ENCODE measurements at regions not wholly inside any gene's neighbourhood (a gene's known extent, or its start where the extent isn't known, plus 50 kb on each side); places are given as distances from the start of the nearest gene placed in this dataset.

DNA sequence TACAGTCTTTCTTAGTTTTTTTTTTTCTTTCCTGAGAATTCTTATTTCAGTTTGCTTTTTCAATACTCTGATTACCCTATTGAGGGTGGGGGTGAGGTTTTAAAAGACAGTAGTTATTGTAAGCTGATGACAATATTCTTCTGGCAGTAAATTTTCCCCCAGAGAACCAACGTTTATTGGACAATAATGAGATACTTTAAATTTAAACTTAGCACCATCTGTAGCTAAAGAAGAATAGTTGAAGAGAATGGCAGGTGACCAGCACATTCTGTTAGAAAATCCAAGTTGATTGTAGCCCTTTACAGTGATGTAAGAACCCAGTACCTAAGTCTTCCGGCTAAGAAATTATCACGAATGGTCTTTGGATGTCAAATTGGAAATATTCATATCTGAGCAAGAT lies 364.6 kb upstream of the LYPLAL1 start:
- DNase-seq (ENCODE audit: low read depth in 2 of 3, low spot score in 2 of 3), result no peak

DNA sequence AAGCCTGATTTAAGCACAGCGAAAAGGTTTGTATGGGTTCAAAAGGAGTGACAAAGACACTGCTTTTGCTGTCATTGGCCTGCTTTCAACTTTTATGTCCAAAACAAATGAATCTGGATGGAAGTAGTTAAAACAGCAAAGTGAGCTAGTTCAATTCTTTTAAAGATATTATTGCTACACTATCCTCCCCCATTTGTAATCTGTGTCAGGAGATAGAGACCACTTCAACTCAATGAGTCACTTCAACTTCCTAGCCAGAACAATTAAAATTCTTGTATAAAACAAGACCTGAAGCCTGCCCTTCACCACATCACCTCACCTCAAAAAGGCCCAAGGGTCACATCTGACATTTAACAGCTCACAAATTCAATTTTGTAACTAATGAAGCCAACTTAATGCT lies 364.1 kb upstream of the LYPLAL1 start:
- DNase-seq (ENCODE audit: low read depth in 2 of 3, low spot score in 2 of 3), result no peak

GRCh38 chr1:218810306-218810705 lies 363.4 kb upstream of the LYPLAL1 start:
- DNase-seq (ENCODE audit: low read depth in 2 of 3, low spot score in 2 of 3), result no peak

DNA sequence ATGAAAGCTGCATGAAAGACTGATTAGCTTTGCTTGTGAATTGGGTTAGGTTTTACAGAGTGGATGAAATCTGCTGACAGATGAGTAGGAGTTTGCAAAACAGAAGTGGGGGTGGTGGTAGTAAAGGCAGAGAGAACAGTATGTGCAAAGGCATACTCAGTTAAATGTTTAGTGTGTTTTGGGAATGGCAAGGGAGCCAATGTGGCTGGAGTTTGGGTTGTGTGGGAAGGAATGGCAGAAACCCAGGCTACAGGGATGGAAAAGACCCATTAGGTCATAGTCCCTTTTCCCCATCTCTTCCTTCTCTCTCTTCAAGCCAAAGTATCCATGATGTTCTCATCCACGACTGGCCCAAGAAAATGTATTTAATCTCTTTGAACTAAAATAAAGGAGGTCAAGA lies 362.2 kb upstream of the LYPLAL1 start:
- DNase-seq (ENCODE audit: low read depth in 2 of 3, low spot score in 2 of 3), result no peak

GRCh38 chr1:218812360-218812759 lies 361.3 kb upstream of the LYPLAL1 start:
- no peak for DNase-seq (ENCODE audit: low read depth in 2 of 3, low spot score in 2 of 3)

GRCh38 chr1:218813237-218813636 lies 360.4 kb upstream of the LYPLAL1 start:
- DNase-seq (ENCODE audit: low read depth in 2 of 3, low spot score in 2 of 3), result no peak

DNA sequence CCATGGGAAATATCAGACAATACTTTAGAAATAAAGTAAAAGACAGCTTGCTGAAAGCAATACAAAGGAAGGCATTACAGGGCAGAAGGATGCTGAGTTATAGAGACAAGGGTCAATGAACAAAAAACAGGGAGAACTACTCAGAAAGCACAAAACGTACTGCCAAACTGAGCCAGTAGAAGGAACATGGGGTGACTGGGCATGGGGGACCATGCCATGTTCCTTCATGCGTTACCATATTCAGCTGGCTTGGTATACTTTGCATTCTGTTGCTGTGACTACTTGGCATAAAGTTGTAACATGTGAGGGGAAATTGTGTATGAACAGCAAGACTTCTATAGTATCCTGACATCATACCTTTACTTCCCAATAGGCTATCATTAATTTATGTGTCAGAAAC lies 358.6 kb upstream of the LYPLAL1 start:
- DNase-seq (ENCODE audit: low read depth in 2 of 3, low spot score in 2 of 3), result no peak

DNA sequence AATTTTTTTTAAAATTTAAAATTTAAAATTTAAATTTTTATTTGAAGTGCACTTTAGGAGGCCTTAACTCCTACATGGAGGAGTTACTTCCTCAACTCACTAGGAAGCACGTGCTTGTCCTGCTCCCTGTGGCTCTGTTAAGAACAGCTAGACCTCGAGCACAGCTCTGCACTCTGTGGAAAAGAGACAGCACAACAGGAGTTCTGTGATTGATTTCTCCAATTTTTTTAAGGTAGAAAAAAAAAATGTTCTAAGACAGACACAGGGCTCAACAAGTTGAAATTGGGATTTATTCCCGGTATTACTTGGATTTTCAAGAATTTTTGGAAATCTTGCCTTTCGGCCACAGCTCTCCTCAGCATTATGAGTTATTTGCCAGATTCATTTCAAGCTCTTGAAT lies 356.6 kb upstream of the LYPLAL1 start:
- DNase-seq (ENCODE audit: low read depth in 2 of 3, low spot score in 2 of 3), result no peak

- no peak for DNase-seq (ENCODE audit: low read depth in 2 of 3, low spot score in 2 of 3)
Observed at GRCh38 chr1:218817691-218818465, 355.8 kb upstream of the LYPLAL1 start.

DNA sequence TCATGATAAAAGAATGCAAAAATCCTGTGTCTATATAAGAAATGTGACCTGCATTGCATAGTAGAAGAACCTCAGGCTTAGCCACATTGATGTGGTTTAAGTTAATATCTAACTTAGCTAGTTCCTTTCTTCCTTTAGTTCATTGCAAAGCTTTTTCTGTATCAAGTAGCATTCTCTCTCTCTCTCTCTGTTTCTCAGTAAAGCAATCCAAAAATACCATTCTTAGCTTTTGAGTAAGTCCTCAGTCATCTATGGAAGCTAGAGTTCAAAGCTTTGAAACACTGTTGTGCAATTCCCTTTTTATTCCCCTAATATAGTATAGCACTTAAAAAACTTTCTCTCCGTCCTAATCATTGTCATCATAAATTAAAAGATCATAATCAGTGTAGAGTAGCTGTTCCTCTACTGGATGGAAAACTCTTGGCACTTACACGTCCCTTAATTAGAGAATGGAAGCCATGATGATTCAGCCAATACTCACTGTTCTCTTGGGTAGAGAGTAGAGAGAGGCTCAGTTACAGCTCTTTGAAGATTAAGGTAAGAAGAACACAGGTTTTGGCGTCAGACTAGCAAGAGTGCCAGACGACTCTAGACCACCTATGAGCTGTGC lies 350.3 kb upstream of the LYPLAL1 start:
- DNase-seq (ENCODE audit: low read depth in 2 of 3, low spot score in 2 of 3), result no peak

GRCh38 chr1:218827486-218827885 lies 346.2 kb upstream of the LYPLAL1 start:
- no peak for DNase-seq (ENCODE audit: low read depth in 2 of 3, low spot score in 2 of 3)

GRCh38 chr1:218828125-218828650 lies 345.5 kb upstream of the LYPLAL1 start:
- DNase-seq (ENCODE audit: low read depth in 2 of 3, low spot score in 2 of 3), result no peak

- DNase-seq (ENCODE audit: low read depth in 2 of 3, low spot score in 2 of 3), result no peak
Observed at GRCh38 chr1:218829097-218829496, 344.6 kb upstream of the LYPLAL1 start.

DNA sequence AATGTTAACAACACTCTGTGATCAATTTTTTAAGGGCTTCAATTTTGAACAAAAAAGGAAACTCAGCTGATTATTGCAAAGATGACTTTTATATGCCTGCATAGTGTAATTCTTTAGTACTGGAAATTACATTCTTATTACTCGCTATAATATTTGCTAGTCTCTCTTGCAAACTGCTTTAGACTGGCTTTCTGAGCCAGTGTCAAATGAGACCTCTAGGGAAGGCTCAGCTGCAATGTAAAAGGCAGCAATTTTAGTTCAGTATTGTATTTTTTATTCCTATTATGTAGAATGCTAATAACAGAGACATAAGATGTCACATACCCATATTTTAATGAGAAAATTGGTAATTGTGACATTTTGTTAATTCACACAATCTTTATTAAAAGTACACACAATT lies 338.1 kb upstream of the LYPLAL1 start:
- no peak for DNase-seq (ENCODE audit: low read depth in 2 of 3, low spot score in 2 of 3)

- DNase-seq (ENCODE audit: low read depth in 2 of 3, low spot score in 2 of 3), result no peak
Observed at GRCh38 chr1:218836264-218836663, 337.4 kb upstream of the LYPLAL1 start.

DNA sequence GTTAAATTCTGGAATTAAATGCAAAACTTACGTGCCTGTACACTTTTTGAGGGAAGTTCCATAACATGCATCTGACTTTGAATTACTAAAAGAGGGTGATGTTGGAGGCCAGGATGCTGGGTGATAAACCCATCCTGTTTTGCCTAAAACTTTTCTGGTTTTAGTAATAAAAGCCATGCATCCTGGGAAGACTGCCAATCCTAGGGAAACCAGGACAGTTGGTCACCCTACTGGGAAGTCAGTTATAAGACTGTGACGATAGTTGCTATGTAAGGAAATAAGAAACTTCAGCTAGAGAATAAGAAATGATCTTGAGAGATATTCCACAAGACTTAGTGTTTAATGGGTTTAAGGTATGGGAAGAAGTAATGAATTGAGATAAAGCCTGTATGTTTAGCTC lies 336.6 kb upstream of the LYPLAL1 start:
- DNase-seq (ENCODE audit: low read depth in 2 of 3, low spot score in 2 of 3), result no peak

DNA sequence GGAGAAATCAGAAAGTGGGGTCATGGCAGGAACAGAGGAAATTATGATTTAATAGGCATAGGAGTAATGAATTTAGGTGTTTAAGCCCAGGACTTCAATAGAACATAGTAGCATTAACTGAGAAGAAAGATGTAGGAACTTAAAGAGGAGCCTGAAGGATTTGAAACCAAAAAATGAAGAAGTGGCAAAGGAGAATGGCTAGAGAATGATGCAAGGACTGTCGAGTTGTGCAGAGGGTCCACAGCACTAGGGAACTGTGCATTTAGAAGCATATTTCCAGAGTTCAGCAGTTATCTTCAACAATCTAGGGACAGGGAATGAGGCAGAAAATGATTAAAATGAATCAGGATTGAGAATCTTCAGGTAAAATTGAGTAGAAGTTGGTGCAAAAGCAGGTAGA lies 328.1 kb upstream of the LYPLAL1 start:
- DNase-seq (ENCODE audit: low read depth in 2 of 3, low spot score in 2 of 3), result no peak

DNA sequence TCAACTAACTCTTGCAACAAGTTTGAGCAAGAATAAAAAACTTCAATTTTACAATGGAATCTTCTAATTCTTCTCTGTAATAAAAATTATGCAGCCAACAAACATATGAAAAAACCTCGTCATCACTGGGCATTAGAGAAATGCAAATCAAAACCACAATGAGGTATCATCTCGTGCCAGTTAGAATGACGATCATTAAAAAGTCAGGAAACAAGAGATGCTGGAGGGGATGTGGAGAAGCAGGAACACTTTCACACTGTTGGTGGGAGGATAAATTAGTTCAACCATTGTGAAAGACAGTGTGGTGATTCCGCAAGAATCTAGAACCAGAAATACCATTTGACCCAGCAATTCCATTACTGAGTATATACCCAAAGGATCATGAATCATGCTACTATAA lies 327.5 kb upstream of the LYPLAL1 start:
- DNase-seq (ENCODE audit: low read depth in 2 of 3, low spot score in 2 of 3), result no peak

- DNase-seq (ENCODE audit: low read depth in 2 of 3, low spot score in 2 of 3), result no peak
Observed at GRCh38 chr1:218847089-218847768, 326.4 kb upstream of the LYPLAL1 start.

DNA sequence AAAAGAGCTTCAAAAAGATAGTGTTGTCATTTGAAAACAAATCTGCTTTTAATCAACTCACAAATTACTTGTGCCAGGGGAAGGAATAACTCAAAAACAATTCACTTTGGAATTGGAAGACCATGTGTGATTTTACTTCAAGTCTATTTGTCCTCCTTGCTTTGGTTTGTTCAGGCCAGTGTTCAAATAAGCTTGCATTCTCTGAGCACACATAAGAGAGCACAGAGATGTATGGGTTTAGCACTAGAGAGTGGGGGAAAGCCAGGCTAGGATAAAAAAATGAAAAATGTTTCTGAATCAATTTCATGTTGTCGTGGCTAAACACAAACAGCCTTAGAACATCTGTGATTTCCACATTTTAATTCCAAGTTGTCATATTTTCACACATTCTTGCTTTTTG lies 325.7 kb upstream of the LYPLAL1 start:
- no peak for DNase-seq (ENCODE audit: low read depth in 2 of 3, low spot score in 2 of 3)

DNA sequence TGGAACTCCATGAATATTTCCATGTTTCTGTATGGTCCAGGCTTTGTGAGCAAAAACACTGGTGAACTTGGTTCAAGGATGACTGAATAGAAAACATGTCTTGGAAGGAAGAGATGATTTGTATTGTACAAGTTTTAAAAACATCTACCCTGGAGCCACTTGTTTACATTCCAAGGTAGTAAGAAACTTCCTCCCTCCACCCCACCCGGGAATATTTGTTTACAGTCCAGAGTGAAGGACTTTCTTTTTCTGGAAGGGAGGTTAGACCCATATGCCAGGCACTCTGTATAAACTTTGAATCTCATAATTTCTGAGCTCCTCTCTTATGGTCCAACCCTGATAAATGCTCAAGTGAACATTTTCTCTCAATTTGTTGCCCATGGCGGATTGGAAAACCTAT lies 323.3 kb upstream of the LYPLAL1 start:
- DNase-seq (ENCODE audit: low read depth in 2 of 3, low spot score in 2 of 3), result no peak

- DNase-seq (ENCODE audit: low read depth in 2 of 3, low spot score in 2 of 3), result no peak
Observed at GRCh38 chr1:218851586-218851985, 322.1 kb upstream of the LYPLAL1 start.
